HG03103 (cell line): ENCODE measurements at regions not wholly inside any gene's neighbourhood (a gene's known extent, or its start where the extent isn't known, plus 50 kb on each side); places are given as distances from the start of the nearest gene placed in this dataset.

Experiments used
- ATAC-seq: cut with Tn5 transposase; IDR thresholded peaks from one replicate; pipeline ENCODE4 v1.9.1; 2021; ENCODE audit warnings: low read depth; ENCODE audit not compliant: unreplicated experiment

- ATAC-seq: no peak
Measured at GRCh38 chr12:13455778-13456144, 259.2 kb downstream of the EMP1 start.

GRCh38 chr12:13454991-13455777 is 258.7 kb downstream of the EMP1 start:
- no peak for ATAC-seq

GRCh38 chr12:13452955-13453570 is 256.5 kb downstream of the EMP1 start:
- ATAC-seq: no peak

GRCh38 chr12:13451776-13452175 is 255.2 kb downstream of the EMP1 start:
- ATAC-seq: no peak

DNA sequence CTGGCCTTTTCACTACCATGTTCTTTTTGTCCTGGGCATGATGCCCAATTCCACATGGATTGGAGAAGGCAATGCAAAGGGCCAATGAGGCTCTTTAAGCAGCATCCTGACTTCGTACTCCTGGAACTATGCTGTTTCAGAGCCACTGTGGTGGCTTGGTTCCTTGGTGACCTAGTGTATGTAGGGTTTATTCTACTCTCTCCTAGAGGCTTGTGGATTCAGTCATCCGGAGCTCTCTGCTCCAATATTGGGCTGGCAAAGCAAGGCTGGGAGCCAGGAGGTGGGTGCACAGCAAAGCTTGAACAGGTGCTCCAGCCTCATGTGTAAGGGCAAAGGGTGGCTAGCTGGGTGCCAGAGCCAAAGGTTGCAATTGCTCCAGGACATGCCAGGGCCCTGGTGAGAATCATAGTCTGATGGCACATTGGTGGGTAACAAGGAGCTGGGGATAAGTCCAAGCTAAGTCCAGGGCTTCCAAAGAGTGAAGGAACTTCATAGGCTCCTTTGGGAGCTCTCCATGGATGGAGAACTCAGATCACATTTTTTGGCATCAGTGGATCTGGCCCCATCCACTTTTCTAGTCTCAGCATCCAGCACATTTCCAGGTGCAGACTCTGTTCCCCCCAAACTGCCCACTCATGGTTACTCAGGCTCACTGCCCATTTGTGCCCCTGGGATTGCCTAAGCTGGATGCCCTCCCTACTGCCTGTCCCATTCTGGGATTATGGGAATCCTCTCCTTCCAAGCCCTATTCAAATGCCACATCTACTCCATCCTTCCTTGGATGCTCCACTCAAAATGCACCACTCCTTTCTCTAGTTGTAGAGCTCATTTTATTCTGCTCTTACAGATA is 253.9 kb downstream of the EMP1 start:
- ATAC-seq: no peak

DNA sequence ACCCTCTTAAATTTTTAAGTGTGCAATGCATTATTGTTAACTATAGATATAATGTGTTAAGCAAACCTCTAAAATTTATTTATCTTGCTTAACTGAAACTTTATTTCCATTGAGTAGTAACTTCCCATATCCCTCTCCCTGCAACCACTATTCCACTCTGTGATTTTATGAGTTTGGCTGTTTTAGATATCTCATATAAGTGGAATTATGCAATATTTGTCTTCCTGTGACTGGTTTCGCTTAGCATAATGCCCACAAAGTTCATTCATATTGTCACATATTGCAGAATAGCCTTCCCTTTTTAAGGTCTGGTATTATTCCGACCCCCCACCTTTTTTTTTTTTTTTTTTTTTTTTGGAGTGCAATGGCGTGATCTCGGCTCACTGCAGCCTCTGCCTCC is 247.6 kb downstream of the EMP1 start:
- ATAC-seq: no peak

GRCh38 chr12:13443498-13443897 is 247.0 kb downstream of the EMP1 start:
- ATAC-seq: no peak

GRCh38 chr12:13443028-13443427 is 246.5 kb downstream of the EMP1 start:
- no peak for ATAC-seq

- ATAC-seq: no peak
Measured at GRCh38 chr12:13442457-13442856, 245.9 kb downstream of the EMP1 start.

GRCh38 chr12:13440844-13441243 is 244.3 kb downstream of the EMP1 start:
- no peak for ATAC-seq

GRCh38 chr12:13437541-13437940 is 241.0 kb downstream of the EMP1 start:
- ATAC-seq: no peak

DNA sequence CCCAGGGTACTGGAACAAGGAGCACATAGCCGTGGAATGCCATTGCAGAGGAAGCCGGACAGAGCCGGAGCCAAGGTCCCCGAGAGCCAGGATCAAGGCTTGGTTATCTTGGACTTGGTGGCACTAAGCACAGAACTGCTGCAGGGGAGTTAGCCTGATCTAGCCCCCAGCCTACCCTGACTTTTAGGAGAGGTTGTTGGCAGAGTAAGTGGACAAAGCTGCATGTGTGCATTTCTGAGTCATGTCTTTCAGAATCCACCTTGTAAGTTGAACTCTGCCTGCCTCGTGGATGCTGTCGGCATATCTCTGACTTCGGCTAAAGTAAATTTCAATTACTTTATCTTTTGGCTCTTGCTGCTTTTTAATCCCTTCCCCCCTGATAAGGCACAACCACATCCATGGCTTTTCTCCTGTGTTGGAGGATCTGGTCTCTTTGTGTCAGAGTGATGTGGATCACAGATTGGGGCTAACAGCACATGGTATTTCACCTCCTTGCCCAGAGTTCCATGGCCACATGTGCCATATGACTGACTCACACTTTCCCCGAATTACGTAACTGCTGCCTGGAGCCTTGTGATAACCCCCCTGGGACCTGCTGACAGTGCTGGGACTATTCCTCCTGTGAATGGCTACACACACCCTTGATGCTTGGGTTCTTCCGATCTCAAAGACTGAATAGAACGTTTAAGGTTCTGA is 240.3 kb downstream of the EMP1 start:
- no peak for ATAC-seq

GRCh38 chr12:13436182-13436581 is 239.7 kb downstream of the EMP1 start:
- ATAC-seq: no peak

- ATAC-seq: no peak
Measured at GRCh38 chr12:13435235-13435933, 238.9 kb downstream of the EMP1 start.

- ATAC-seq: no peak
Measured at GRCh38 chr12:13433768-13434167, 237.2 kb downstream of the EMP1 start.

- ATAC-seq: no peak
Measured at GRCh38 chr12:13431041-13431440, 234.5 kb downstream of the EMP1 start.

DNA sequence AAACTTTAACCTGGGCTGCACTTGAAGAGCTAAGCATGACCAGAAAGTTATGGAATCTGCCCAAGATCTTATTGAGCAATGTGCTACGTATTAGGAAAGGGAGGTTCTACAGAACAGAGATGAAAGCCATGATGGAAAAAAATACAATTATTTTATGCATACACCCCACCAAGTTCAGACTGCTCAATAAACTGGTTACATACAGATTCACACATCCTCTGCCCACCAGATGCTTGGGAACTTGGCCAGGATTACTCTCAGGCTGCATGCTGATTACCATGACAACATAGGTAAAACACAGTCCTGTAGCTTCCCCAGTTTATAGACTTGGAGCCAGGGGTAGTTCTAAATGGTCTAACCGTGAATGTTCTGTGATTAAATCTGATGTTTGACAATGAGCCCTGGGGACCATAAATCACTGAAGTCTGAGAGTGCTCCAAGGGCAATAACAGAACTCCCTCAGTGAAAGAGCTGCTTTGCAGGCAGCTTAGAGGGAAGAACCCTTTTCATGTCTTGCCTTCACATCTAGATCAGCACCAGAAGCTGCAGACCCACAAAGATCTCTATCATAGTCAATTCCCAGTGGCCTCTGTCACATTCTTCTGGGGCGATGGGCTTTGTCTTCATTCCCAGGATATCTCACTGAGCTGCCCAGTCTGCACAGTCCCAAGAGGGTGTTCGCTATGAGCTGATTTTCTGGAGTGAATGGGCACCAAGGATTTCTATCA is 232.2 kb downstream of the EMP1 start:
- no peak for ATAC-seq

- ATAC-seq: no peak
Measured at GRCh38 chr12:13425766-13426165, 229.2 kb downstream of the EMP1 start.

DNA sequence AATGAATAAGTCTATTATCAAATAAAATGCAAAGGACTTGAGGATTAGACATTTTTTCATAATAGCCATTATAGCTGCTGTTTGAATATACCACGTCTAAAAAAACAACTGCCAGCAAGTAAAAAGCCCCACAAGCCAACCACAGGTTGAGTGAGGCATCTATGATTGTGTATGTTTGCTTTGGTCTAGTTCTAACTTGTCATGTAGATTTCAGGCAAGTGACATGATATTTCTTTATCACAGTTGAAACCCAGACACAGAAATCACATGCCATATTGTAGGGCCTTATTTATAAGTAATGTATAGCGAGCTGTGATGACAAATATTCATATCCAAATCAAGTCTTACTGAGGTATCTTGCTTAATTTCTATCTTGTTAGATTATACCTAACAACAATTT is 225.8 kb downstream of the EMP1 start:
- ATAC-seq: no peak

DNA sequence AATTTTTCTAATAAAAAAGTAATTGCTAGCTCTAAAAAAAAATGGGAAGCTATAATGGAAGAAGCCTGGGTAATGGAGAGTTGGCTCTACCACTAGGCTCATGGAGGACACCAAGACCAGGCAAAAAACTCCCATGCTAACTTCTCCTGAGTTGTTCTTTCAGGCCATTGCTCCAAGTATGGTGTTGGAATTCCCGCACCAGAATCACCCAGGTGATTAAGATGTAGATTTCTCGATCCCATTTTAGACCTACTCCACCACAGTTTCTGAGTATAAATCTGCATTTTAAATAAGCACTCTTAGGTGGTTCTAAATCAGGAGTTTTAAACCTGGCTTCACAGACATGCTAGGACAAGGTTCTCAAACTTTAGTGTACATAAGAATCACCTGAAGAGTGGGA is 221.0 kb downstream of the EMP1 start:
- no peak for ATAC-seq
